Prostate gland (tissue), 2 donors: ENCODE measurements at regions not wholly inside any gene's neighbourhood (a gene's known extent, or its start where the extent isn't known, plus 50 kb on each side); places are given as distances from the start of the nearest gene placed in this dataset.

Source experiments
- CTCF ChIP-seq, 4 experiments: fragments of 200-600 bp in 2 of 4; fragments of 450-650 bp in 2 of 4; sonication (generic) in 2 of 4; IDR thresholded peaks; 1 replicate in 3 of 4; 2 replicates in 1 of 4; pipeline ENCODE4 v1.5.1; 2016 to 2019; ENCODE audit warnings: antibody characterized with exemption in 4 of 4, mild to moderate bottlenecking in 2 of 4, moderate library complexity in 2 of 4
- POLR2A ChIP-seq: fragments of 450-650 bp; IDR thresholded peaks from one replicate; pipeline ENCODE4 v1.6.1; 2016; ENCODE audit warnings: antibody characterized with exemption, mild to moderate bottlenecking
- POLR2AphosphoS5 ChIP-seq: sonication (generic); formaldehyde crosslinking; IDR thresholded peaks from one replicate; pipeline ENCODE4 v1.6.1; 2017; ENCODE audit warnings: antibody characterized with exemption

GRCh38 chr9:84397151-84397728 lies 56.7 kb upstream of the SLC28A3 start:
- TF ChIP-seq POLR2AphosphoS5 (no peak), CTCF (IDR thresholded peaks at IDR 0.05) (peak; percentile 81 to 89 (median 84)), POLR2A (no peak)
